ENCODE measurements at regions not wholly inside any gene's neighbourhood (a gene's known extent, or its start where the extent isn't known, plus 50 kb on each side); places are given as distances from the start of the nearest gene placed in this dataset.

- Histone ChIP-seq H3K4me1 (no peaks in the 10 kb centered on the region), H3K27me3 (replicated peaks in 1 of 7) (no peaks in the 10 kb centered on the region), H3K36me3 (no peaks in the 10 kb centered on the region), H3K4me3 (no peak overlapping the region), H3K27ac (no peak overlapping the region), H3K9me3 (no peaks in the 10 kb centered on the region)
- 68 to 81% (median 74%) methylated on average over 4 of the region's 4 CpGs for WGBS, 5 donors
- TF ChIP-seq POLR2A (IDR thresholded peaks at IDR 0.05) (no peak), POLR2AphosphoS5 (IDR thresholded peaks at IDR 0.05) (no peak), CTCF (IDR thresholded peaks at IDR 0.05 in 8 of 11, conservative IDR thresholded peaks at IDR 0.05 in 3 of 11) (no peak)
- no peak for DNase-seq
- intact Hi-C loops (cut with DNase I; ENCODE audit: low total_unique reads): no loop called here
These were observed 119.0 kb downstream of the SUCNR1 start for GRCh38 chr3:151992326-151993041.

GRCh38 chr3:151995091-151995490 is 121.6 kb downstream of the SUCNR1 start:
- TF ChIP-seq POLR2AphosphoS5 (IDR thresholded peaks at IDR 0.05) (no peak), CTCF (IDR thresholded peaks at IDR 0.05 in 8 of 11, conservative IDR thresholded peaks at IDR 0.05 in 3 of 11) (no peak), POLR2A (IDR thresholded peaks at IDR 0.05) (no peak)
- Histone ChIP-seq H3K9me3 (no peaks in the 10 kb centered on the region), H3K27ac (no peak overlapping the region), H3K36me3 (no peaks in the 10 kb centered on the region), H3K4me3 (no peak overlapping the region), H3K4me1 (no peaks in the 10 kb centered on the region), H3K27me3 (replicated peaks in 1 of 7) (no peaks in the 10 kb centered on the region)
- WGBS, 5 donors: 81 to 97% (median 85%) methylated on average over 1 of the region's 1 CpG
- no peak for DNase-seq
- intact Hi-C loops (cut with DNase I; ENCODE audit: low total_unique reads): no loop called here

GRCh38 chr3:151998744-151999143 is 125.3 kb downstream of the SUCNR1 start:
- intact Hi-C loops (cut with DNase I; ENCODE audit: low total_unique reads): no loop called here
- H3K4me3 ChIP-seq: no peak overlapping the region
- no peak for TF ChIP-seq CTCF (IDR thresholded peaks at IDR 0.05 in 8 of 11, conservative IDR thresholded peaks at IDR 0.05 in 3 of 11)
- TF ChIP-seq POLR2AphosphoS5 (IDR thresholded peaks at IDR 0.05): no peak
- no peak for TF ChIP-seq POLR2A (IDR thresholded peaks at IDR 0.05)
- H3K4me1 ChIP-seq: no peaks in the 10 kb centered on the region
- H3K27me3 ChIP-seq (replicated peaks in 1 of 7): no peaks in the 10 kb centered on the region
- DNase-seq: no peak
- H3K36me3 ChIP-seq: no peaks in the 10 kb centered on the region
- H3K27ac ChIP-seq: no peak overlapping the region
- H3K9me3 ChIP-seq: no peaks in the 10 kb centered on the region
- 92 to 100% (median 97%) methylated on average over 2 of the region's 2 CpGs for WGBS, 5 donors

GRCh38 chr3:151999936-152000335 is 126.5 kb downstream of the SUCNR1 start:
- Histone ChIP-seq H3K27ac (no peak overlapping the region), H3K4me1 (no peaks in the 10 kb centered on the region), H3K36me3 (no peaks in the 10 kb centered on the region), H3K27me3 (replicated peaks in 1 of 7) (no peaks in the 10 kb centered on the region), H3K4me3 (no peak overlapping the region), H3K9me3 (no peaks in the 10 kb centered on the region)
- WGBS, 5 donors: 91 to 96% (median 91%) methylated on average over 5 of the region's 5 CpGs
- intact Hi-C loops (cut with DNase I; ENCODE audit: low total_unique reads): no loop called here
- TF ChIP-seq POLR2AphosphoS5 (IDR thresholded peaks at IDR 0.05) (no peak), POLR2A (IDR thresholded peaks at IDR 0.05) (no peak), CTCF (IDR thresholded peaks at IDR 0.05 in 8 of 11, conservative IDR thresholded peaks at IDR 0.05 in 3 of 11) (no peak)
- DNase-seq: no peak
